GM19035 (cell line): ENCODE measurements at regions not wholly inside any gene's neighbourhood (a gene's known extent, or its start where the extent isn't known, plus 50 kb on each side); places are given as distances from the start of the nearest gene placed in this dataset.
"Not testable (repeated sequence)": the region's sequence is repeated elsewhere in the genome, so short reads cannot be mapped to it uniquely, and the experiment has no call there.

Experiments
- ATAC-seq: cut with Tn5 transposase; IDR thresholded peaks from one replicate; pipeline ENCODE4 v1.9.1; 2021; ENCODE audit not compliant: unreplicated experiment

GRCh38 chr16:87161822-87162676, 155.1 kb downstream of the C16orf95 start:
- ATAC-seq: no peak

GRCh38 chr16:87162799-87163198, 154.4 kb downstream of the C16orf95 start:
- not testable (repeated sequence) for ATAC-seq

GRCh38 chr16:87163637-87164036, 153.6 kb downstream of the C16orf95 start:
- no peak for ATAC-seq

- ATAC-seq: no peak
Observed at GRCh38 chr16:87165151-87165550, 152.0 kb downstream of the C16orf95 start.

- ATAC-seq: no peak
Observed at GRCh38 chr16:87165885-87166284, 151.3 kb downstream of the C16orf95 start.

GRCh38 chr16:87166321-87166720, 150.9 kb downstream of the C16orf95 start:
- ATAC-seq: no peak

GRCh38 chr16:87166934-87167333, 150.3 kb downstream of the C16orf95 start:
- ATAC-seq: no peak

GRCh38 chr16:87169509-87169995, 147.6 kb downstream of the C16orf95 start:
- ATAC-seq: no peak

GRCh38 chr16:87170310-87170709, 146.9 kb downstream of the C16orf95 start:
- no peak for ATAC-seq

- ATAC-seq: no peak
Observed at GRCh38 chr16:87171723-87172122, 145.5 kb downstream of the C16orf95 start.

- ATAC-seq: no peak
Observed at GRCh38 chr16:87172632-87173031, 144.6 kb downstream of the C16orf95 start.

- ATAC-seq: no peak
Observed at GRCh38 chr16:87173294-87173893, 143.8 kb downstream of the C16orf95 start.

GRCh38 chr16:87174061-87174460, 143.1 kb downstream of the C16orf95 start:
- ATAC-seq: no peak

GRCh38 chr16:87176735-87177134, 140.5 kb downstream of the C16orf95 start:
- ATAC-seq: no peak

- ATAC-seq: no peak
Observed at GRCh38 chr16:87177673-87178072, 139.5 kb downstream of the C16orf95 start.

GRCh38 chr16:87178177-87178863, 138.9 kb downstream of the C16orf95 start:
- no peak for ATAC-seq

GRCh38 chr16:87178977-87179376, 138.2 kb downstream of the C16orf95 start:
- ATAC-seq: no peak

GRCh38 chr16:87180069-87180468, 137.1 kb downstream of the C16orf95 start:
- no peak for ATAC-seq

GRCh38 chr16:87182759-87183158, 134.4 kb downstream of the C16orf95 start:
- ATAC-seq: no peak

GRCh38 chr16:87183647-87184046, 133.5 kb downstream of the C16orf95 start:
- no peak for ATAC-seq

- ATAC-seq: no peak
Observed at GRCh38 chr16:87185308-87185707, 131.9 kb downstream of the C16orf95 start.

GRCh38 chr16:87185983-87186382, 131.2 kb downstream of the C16orf95 start:
- ATAC-seq: no peak
